IMR-90 (cell line): ENCODE measurements at regions not wholly inside any gene's neighbourhood (a gene's known extent, or its start where the extent isn't known, plus 50 kb on each side); places are given as distances from the start of the nearest gene placed in this dataset.

Source experiments
- ATAC-seq: fragments of 200-7000 bp; cut with Tn5 transposase; 2 replicates; pipeline ENCODE4 v1.9.1; 2020; ENCODE audit warnings: low read depth, mild to moderate bottlenecking, moderate library complexity
- BruUV-seq: library from RNA; stranded (reverse); fragments of 400-500 nt; replicated peaks from 2 replicates; lab custom pipeline; 2021; lab: Mats Ljungman, UMichigan
- CTCF ChIA-PET: fragments of 300-600 bp; formaldehyde crosslinking; extraction: SDS; loops from one replicate; lab custom pipeline; 2021; ENCODE audit warnings: antibody characterized with exemption; lab: Yijun Ruan, JAX
- POLR2A ChIA-PET: fragments of 300-600 bp; sonication (Branson Sonifier 250); formaldehyde crosslinking; loops from one replicate; lab custom pipeline; 2022; ENCODE audit warnings: antibody characterized with exemption; ENCODE audit not compliant: unreplicated experiment; lab: Charles Lee
- DNase-seq: peaks from one replicate; pipeline ENCODE4 v3.0.0; 2013
- H2AFZ ChIP-seq: replicated peaks from 2 replicates; pipeline ENCODE3; 2013; ENCODE audit warnings: low read length, mild to moderate bottlenecking; ENCODE audit not compliant: poor library complexity
- H2AK5ac ChIP-seq: 2 replicates; pipeline ENCODE4 v1.6.1; 2013; ENCODE audit warnings: low read depth, low read length, inconsistent platforms
- H2AK9ac ChIP-seq: replicated peaks from 2 replicates; pipeline ENCODE3; 2013; ENCODE audit warnings: mild to moderate bottlenecking, low read depth, low read length, moderate library complexity; ENCODE audit not compliant: poor library complexity
- H2BK120ac ChIP-seq: 2 replicates; pipeline ENCODE4 v1.6.1; 2013; ENCODE audit warnings: low read depth, low read length, inconsistent platforms
- H2BK15ac ChIP-seq: 3 replicates; pipeline ENCODE4 v1.6.1; 2013; ENCODE audit warnings: low read depth, low read length, inconsistent platforms
- H2BK20ac ChIP-seq: 2 replicates; pipeline ENCODE4 v1.6.1; 2013; ENCODE audit warnings: low read depth, mild to moderate bottlenecking, inconsistent platforms, low read length, moderate library complexity
- H2BK5ac ChIP-seq: 2 replicates; pipeline ENCODE4 v1.6.1; 2013; ENCODE audit warnings: mild to moderate bottlenecking, low read depth, low read length, inconsistent platforms; ENCODE audit not compliant: poor library complexity, severe bottlenecking
- H3K14ac ChIP-seq: replicated peaks from 2 replicates; pipeline ENCODE4 v1.6.1; 2013; ENCODE audit warnings: low read depth, low read length, inconsistent platforms
- H3K18ac ChIP-seq: 2 replicates; pipeline ENCODE4 v1.6.1; 2013; ENCODE audit warnings: low read depth, low read length, control low read depth
- H3K23ac ChIP-seq: 2 replicates; pipeline ENCODE4 v1.6.1; 2013; ENCODE audit warnings: low read depth, low read length, inconsistent platforms
- H3K27ac ChIP-seq: 2 replicates; pipeline ENCODE4 v1.5.1; 2013; ENCODE audit warnings: mild to moderate bottlenecking, control low read depth, low read length; ENCODE audit not compliant: insufficient read depth
- H3K27me3 ChIP-seq: 2 replicates; pipeline ENCODE4 v1.6.1; 2013; ENCODE audit warnings: low read length; ENCODE audit not compliant: control insufficient read depth, insufficient read depth
- H3K36me3 ChIP-seq: 2 replicates; pipeline ENCODE4 v1.6.1; 2013; ENCODE audit warnings: low read length, mixed read lengths; ENCODE audit not compliant: control insufficient read depth, insufficient read depth
- H3K4ac ChIP-seq: 2 replicates; pipeline ENCODE4 v1.6.1; 2013; ENCODE audit warnings: low read depth, low read length, inconsistent platforms
- H3K4me1 ChIP-seq: 2 replicates; pipeline ENCODE4 v1.6.1; 2013; ENCODE audit warnings: low read length, mixed read lengths; ENCODE audit not compliant: control insufficient read depth, insufficient read depth
- H3K4me2 ChIP-seq: 2 replicates; pipeline ENCODE4 v1.6.1; 2013; ENCODE audit warnings: low read depth, mild to moderate bottlenecking, control low read depth, low read length, moderate library complexity
- H3K4me3 ChIP-seq: 2 replicates; pipeline ENCODE4 v1.5.1; 2013; ENCODE audit warnings: low read depth, mild to moderate bottlenecking, control low read depth, low read length, moderate library complexity; ENCODE audit not compliant: insufficient read depth
- H3K56ac ChIP-seq: 2 replicates; pipeline ENCODE4 v1.6.1; 2013; ENCODE audit warnings: low read length, inconsistent platforms; ENCODE audit not compliant: insufficient read depth; ENCODE audit errors: extremely low read depth
- H3K79me1 ChIP-seq, 2 experiments: 2 replicates each; pipeline ENCODE4 v1.6.1; 2013; ENCODE audit warnings: low read length in 2 of 2, inconsistent platforms in 1 of 2, low read depth in 1 of 2
- H3K9ac ChIP-seq: 2 replicates; pipeline ENCODE4 v1.6.1; 2013; ENCODE audit warnings: low read depth, low read length, control low read depth
- H3K9me1 ChIP-seq: 2 replicates; pipeline ENCODE4 v1.6.1; 2013; ENCODE audit warnings: low read length, inconsistent platforms; ENCODE audit not compliant: insufficient read depth
- H3K9me3 ChIP-seq: 2 replicates; pipeline ENCODE4 v1.6.1; 2013; ENCODE audit warnings: low read length; ENCODE audit not compliant: control insufficient read depth, insufficient read depth
- H4K20me1 ChIP-seq: 2 replicates; pipeline ENCODE4 v1.6.1; 2013; ENCODE audit warnings: low read length, inconsistent platforms; ENCODE audit not compliant: insufficient read depth
- H4K5ac ChIP-seq: 2 replicates; pipeline ENCODE4 v1.6.1; 2013; ENCODE audit warnings: mild to moderate bottlenecking, low read depth, low read length, control low read depth
- H4K8ac ChIP-seq, 2 experiments: 2 replicates each; pipeline ENCODE4 v1.6.1; 2013; ENCODE audit warnings: low read depth in 2 of 2, low read length in 2 of 2, control low read depth in 1 of 2, inconsistent platforms in 1 of 2
- H4K91ac ChIP-seq: 2 replicates; pipeline ENCODE4 v1.6.1; 2013; ENCODE audit warnings: low read depth, low read length, inconsistent platforms; ENCODE audit not compliant: insufficient read depth
- BHLHE40 ChIP-seq: fragments of 150-350 bp; IDR thresholded peaks from 2 replicates; pipeline ENCODE4 v1.6.1; 2016; ENCODE audit warnings: mild to moderate bottlenecking, low read depth, low read length
- CEBPB ChIP-seq: IDR thresholded peaks from 2 replicates; pipeline ENCODE4 v1.6.1; 2012; ENCODE audit warnings: low read depth, low read length, improper control_type of control experiment
- CHD1 ChIP-seq: IDR thresholded peaks from 2 replicates; pipeline ENCODE4 v1.6.1; 2012; ENCODE audit warnings: low read depth, low read length, improper control_type of control experiment
- FOS ChIP-seq: fragments of 150-350 bp; IDR thresholded peaks from 2 replicates; pipeline ENCODE4 v1.6.1; 2016; ENCODE audit warnings: low read depth, low read length
- MAFK ChIP-seq: IDR thresholded peaks from 2 replicates; pipeline ENCODE4 v1.6.1; 2012; ENCODE audit warnings: low read depth, low read length, improper control_type of control experiment
- MAZ ChIP-seq: IDR thresholded peaks from 2 replicates; pipeline ENCODE4 v1.6.1; 2012; ENCODE audit warnings: low read depth, mild to moderate bottlenecking, low read length, improper control_type of control experiment, moderate library complexity, borderline replicate concordance
- MXI1 ChIP-seq: IDR thresholded peaks from 2 replicates; pipeline ENCODE4 v1.6.1; 2012; ENCODE audit warnings: low read depth, mild to moderate bottlenecking, low read length, moderate library complexity, borderline replicate concordance
- NFE2L2 ChIP-seq: fragments of 150-350 bp; IDR thresholded peaks from 2 replicates; pipeline ENCODE4 v1.6.1; 2016; ENCODE audit warnings: low read depth, mild to moderate bottlenecking, low read length
- POLR2A ChIP-seq: IDR thresholded peaks from 2 replicates; pipeline ENCODE4 v1.6.1; 2012; ENCODE audit warnings: mild to moderate bottlenecking, low read depth, low read length
- RAD21 ChIP-seq: IDR thresholded peaks from 2 replicates; pipeline ENCODE4 v1.6.1; 2012; ENCODE audit warnings: low read length, improper control_type of control experiment
- RFX5 ChIP-seq: IDR thresholded peaks from 2 replicates; pipeline ENCODE4 v1.8.0; 2012; ENCODE audit warnings: low read depth, mild to moderate bottlenecking, low read length, moderate library complexity
- SMC3 ChIP-seq: fragments of 150-350 bp; IDR thresholded peaks from 2 replicates; pipeline ENCODE4 v1.6.1; 2016; ENCODE audit warnings: low read depth, mild to moderate bottlenecking, antibody characterized with exemption, low read length, moderate library complexity
- WGBS, 2 experiments: methylation state at CpG; one replicate each; pipeline versions ENCODE4 v1.1.5 to v1.1.7; 2013; ENCODE audit warnings: missing lambda C conversion rate in 2 of 2; ENCODE audit not compliant: insufficient read length in 1 of 2; ENCODE audit errors: extremely low coverage in 2 of 2; 5-methylcytosine and 5-hydroxymethylcytosine counted together
- dilution Hi-C: fragments of 300-500 bp; cut with HindIII; formaldehyde crosslinking; loops from one replicate; pipeline ENCODE4 v1.14.3; 2018; ENCODE audit warnings: low sequenced_read_pairs; ENCODE audit not compliant: unreplicated experiment
- in situ Hi-C: fragments of 300-500 bp; cut with MboI; formaldehyde crosslinking; loops from 3 replicates; pipeline ENCODE4 v1.14.3; 2019; ENCODE audit warnings: low sequenced_read_pairs, inconsistent platforms, mixed read lengths
- intact Hi-C: fragments of 100-400 bp; cut with micrococcal nuclease; formaldehyde crosslinking; loops from 2 replicates; pipeline ENCODE4 v1.10.0; 2022
- TF ChIP-seq, protein P1 (sequence below): conservative IDR thresholded peaks from 2 replicates; pipeline ENCODE4 v1.5.1; 2012; ENCODE audit warnings: mild to moderate bottlenecking, low read depth, low read length, improper control_type of control experiment
- TF ChIP-seq, protein P2 (sequence below): fragments of 150-350 bp; IDR thresholded peaks from 2 replicates; pipeline ENCODE4 v1.6.1; 2016; ENCODE audit warnings: low read depth, mild to moderate bottlenecking, low read length, moderate library complexity, borderline replicate concordance

DNA sequence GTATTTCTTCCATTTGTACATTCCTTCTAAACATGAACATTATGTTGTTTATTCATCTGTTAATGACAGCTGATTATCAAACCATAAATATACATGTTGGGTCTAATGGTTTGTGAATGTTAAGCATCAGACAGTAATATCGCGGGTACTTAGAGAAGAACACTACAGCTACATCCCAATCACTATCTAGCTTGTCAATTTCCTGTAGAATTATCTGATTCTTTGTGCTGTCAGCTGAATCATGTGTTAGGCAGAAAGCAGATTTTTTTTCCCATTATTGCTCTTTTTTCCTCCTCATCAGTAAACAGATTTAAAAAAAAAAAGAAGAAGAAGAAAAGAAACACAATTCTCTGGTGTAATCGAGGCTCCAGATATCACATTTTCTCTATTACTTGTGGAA, 183.6 kb upstream of the CTBP2 start:
- Histone ChIP-seq H3K27ac (no peak overlapping the region), H3K9ac (no peak overlapping the region), H3K36me3 (no peaks in the 10 kb centered on the region), H3K9me1 (no peaks in the 10 kb centered on the region), H3K27me3 (peaks cover 4% of the 10 kb centered on the region), H2AK9ac (no peak overlapping the region), H4K8ac (no peak overlapping the region), H3K4me1 (peaks cover 3% of the 10 kb centered on the region; the same call in 1 of the 2 replicates), H4K5ac (no peak overlapping the region), H4K91ac (no peak overlapping the region), H3K14ac (no peak overlapping the region), H2BK20ac (no peak overlapping the region), H4K20me1 (no peaks in the 10 kb centered on the region), H3K9me3 (no peaks in the 10 kb centered on the region), H2AK5ac (no peak overlapping the region), H2BK5ac (no peak overlapping the region), H2AFZ (no peak overlapping the region), H3K56ac (no peak overlapping the region), H3K18ac (no peak overlapping the region), H3K23ac (no peak overlapping the region), H2BK120ac (no peak overlapping the region), H3K79me1 (no peaks in the 10 kb centered on the region), H2BK15ac (no peak overlapping the region), H3K4me2 (no peak overlapping the region), H3K4me3 (no peak overlapping the region), H3K4ac (no peak overlapping the region)
- no peak for ATAC-seq
- intact Hi-C loops (loop anchor here (1.0 to 5.0 kb wide), 3 partner anchors 183 to 352 kb away; partner anchors contain the start of gene CTBP2), in situ Hi-C loops (loop anchor here (10.0 kb wide), 1 partner anchor 179 kb away; the partner anchor contains the start of gene CTBP2), dilution Hi-C loops (no loop called here)
- no TSS peak for BruUV-seq
- DNase-seq = no peak
- no CpG with 5 or more reads among the region's 3 CpGs for WGBS, 2 experiments
- CTCF ChIA-PET = interaction anchor here (0.9 to 1.1 kb wide), 2 partner anchors 113 to 308 kb away, joined by 3 read pairs; no protein-coding TSS in a partner anchor
- TF ChIP-seq BHLHE40 = no peak
- no peak for TF ChIP-seq SMC3
- no peak for TF ChIP-seq MXI1
- TF ChIP-seq RAD21 = no peak
- TF ChIP-seq POLR2A = no peak
- no peak for TF ChIP-seq RFX5
- TF ChIP-seq MAFK = no peak
- TF ChIP-seq, protein P1, sequence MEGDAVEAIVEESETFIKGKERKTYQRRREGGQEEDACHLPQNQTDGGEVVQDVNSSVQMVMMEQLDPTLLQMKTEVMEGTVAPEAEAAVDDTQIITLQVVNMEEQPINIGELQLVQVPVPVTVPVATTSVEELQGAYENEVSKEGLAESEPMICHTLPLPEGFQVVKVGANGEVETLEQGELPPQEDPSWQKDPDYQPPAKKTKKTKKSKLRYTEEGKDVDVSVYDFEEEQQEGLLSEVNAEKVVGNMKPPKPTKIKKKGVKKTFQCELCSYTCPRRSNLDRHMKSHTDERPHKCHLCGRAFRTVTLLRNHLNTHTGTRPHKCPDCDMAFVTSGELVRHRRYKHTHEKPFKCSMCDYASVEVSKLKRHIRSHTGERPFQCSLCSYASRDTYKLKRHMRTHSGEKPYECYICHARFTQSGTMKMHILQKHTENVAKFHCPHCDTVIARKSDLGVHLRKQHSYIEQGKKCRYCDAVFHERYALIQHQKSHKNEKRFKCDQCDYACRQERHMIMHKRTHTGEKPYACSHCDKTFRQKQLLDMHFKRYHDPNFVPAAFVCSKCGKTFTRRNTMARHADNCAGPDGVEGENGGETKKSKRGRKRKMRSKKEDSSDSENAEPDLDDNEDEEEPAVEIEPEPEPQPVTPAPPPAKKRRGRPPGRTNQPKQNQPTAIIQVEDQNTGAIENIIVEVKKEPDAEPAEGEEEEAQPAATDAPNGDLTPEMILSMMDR = no peak
- TF ChIP-seq CHD1 = no peak
- TF ChIP-seq NFE2L2 = no peak
- TF ChIP-seq CEBPB = no peak
- TF ChIP-seq, protein P2, sequence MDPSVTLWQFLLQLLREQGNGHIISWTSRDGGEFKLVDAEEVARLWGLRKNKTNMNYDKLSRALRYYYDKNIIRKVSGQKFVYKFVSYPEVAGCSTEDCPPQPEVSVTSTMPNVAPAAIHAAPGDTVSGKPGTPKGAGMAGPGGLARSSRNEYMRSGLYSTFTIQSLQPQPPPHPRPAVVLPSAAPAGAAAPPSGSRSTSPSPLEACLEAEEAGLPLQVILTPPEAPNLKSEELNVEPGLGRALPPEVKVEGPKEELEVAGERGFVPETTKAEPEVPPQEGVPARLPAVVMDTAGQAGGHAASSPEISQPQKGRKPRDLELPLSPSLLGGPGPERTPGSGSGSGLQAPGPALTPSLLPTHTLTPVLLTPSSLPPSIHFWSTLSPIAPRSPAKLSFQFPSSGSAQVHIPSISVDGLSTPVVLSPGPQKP = no peak
- TF ChIP-seq FOS = no peak
- no peak for TF ChIP-seq MAZ
- POLR2A ChIA-PET = no interaction called here
